HEK293 (cell line): ENCODE measurements at regions not wholly inside any gene's neighbourhood (a gene's known extent, or its start where the extent isn't known, plus 50 kb on each side); places are given as distances from the start of the nearest gene placed in this dataset.

Source experiments
- CTCF ChIP-seq: fragments of 450-650 bp; formaldehyde crosslinking; IDR thresholded peaks from 2 replicates; pipeline ENCODE4 v1.5.1; 2016; ENCODE audit warnings: missing biosample characterization, missing genetic modification characterization
- REST ChIP-seq: fragments of 450-650 bp; formaldehyde crosslinking; IDR thresholded peaks from 2 replicates; pipeline ENCODE4 v1.5.1; 2016; ENCODE audit warnings: missing biosample characterization, missing genetic modification characterization
- YY1 ChIP-seq: fragments of 450-650 bp; formaldehyde crosslinking; IDR thresholded peaks from 2 replicates; pipeline ENCODE4 v1.5.1; 2018; ENCODE audit warnings: missing biosample characterization, missing genetic modification characterization
- ZNF112 ChIP-seq: fragments of 450-650 bp; formaldehyde crosslinking; IDR thresholded peaks from 2 replicates; pipeline ENCODE4 v1.5.0; 2017; ENCODE audit warnings: missing biosample characterization, missing genetic modification characterization
- ZNF274 ChIP-seq, 2 experiments: fragments of 200-500 bp in 1 of 2; fragments of 450-650 bp in 1 of 2; sonication (Bioruptor generic) in 1 of 2; formaldehyde crosslinking in 1 of 2; IDR thresholded peaks; 2 replicates each; pipeline versions ENCODE4 v1.5.1 to v1.6.1; 2014 to 2016; ENCODE audit warnings: borderline replicate concordance in 1 of 2, inconsistent platforms in 1 of 2, low read length in 1 of 2, missing biosample characterization in 1 of 2, missing genetic modification characterization in 1 of 2
- ZNF335 ChIP-seq: fragments of 450-650 bp; formaldehyde crosslinking; conservative IDR thresholded peaks from 2 replicates; pipeline ENCODE4 v1.5.1; 2016; ENCODE audit warnings: missing biosample characterization, missing genetic modification characterization

GRCh38 chr7:46357290-46357689 lies 436.2 kb upstream of the IGFBP3 start:
- no peak for TF ChIP-seq CTCF (tag by site-specific recombination)
- no peak for TF ChIP-seq ZNF274 (IDR thresholded peaks at IDR 0.05; ENCODE audit: low read length)
- no peak for TF ChIP-seq ZNF274 (tag by site-specific recombination; IDR thresholded peaks at IDR 0.05; ENCODE audit: borderline replicate concordance)
- TF ChIP-seq YY1 (tag by site-specific recombination) = no peak
- no peak for TF ChIP-seq REST (tag by site-specific recombination)
- TF ChIP-seq ZNF112 (tag by site-specific recombination) = no peak
- no peak for TF ChIP-seq ZNF335 (tag by site-specific recombination)
